ENCODE measurements at regions not wholly inside any gene's neighbourhood (a gene's known extent, or its start where the extent isn't known, plus 50 kb on each side); places are given as distances from the start of the nearest gene placed in this dataset.

DNA sequence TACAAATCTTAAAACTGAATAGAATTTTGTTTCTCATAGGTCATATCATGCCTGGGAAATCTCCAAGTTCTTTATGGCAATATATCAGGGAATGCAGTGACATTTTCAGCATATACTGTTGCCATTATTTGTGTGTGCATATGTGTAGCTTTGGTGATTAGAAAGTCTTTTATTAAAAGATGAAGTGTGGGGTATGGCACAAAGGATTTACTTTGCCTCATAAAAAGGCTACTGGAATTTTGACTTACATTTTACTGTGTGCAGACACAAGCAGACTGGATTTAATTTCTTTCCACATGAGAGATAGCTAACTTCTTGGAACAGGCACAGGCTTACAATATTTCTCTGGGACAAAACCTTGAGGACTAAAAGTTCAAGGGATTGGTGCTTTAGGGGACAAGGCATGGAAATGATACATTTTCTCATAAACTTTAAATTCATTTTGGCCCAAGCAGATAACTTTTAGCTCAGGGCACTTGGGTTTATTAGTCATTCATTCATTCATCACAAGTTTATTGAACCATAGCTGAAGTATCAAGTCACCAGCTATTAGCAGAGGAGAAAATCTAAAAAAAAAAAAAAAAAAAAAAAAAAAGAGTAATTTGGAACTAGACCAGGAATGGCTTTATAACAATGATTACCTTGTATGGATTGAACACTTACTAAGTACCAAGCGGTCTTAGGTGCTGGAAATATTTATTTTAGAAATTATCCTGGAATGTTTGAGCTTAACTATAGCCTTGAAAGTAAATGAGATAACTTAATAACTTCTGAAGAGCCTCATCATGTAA lies 191.5 kb downstream of the SLIT2 start:
- no peak overlapping the region for H4K5ac ChIP-seq (ENCODE audit: insufficient read length, low read depth, low read length)
- no peaks in the 10 kb centered on the region for H3K4me1 ChIP-seq (ENCODE audit: insufficient read depth, low read length)
- TF ChIP-seq, protein P1, sequence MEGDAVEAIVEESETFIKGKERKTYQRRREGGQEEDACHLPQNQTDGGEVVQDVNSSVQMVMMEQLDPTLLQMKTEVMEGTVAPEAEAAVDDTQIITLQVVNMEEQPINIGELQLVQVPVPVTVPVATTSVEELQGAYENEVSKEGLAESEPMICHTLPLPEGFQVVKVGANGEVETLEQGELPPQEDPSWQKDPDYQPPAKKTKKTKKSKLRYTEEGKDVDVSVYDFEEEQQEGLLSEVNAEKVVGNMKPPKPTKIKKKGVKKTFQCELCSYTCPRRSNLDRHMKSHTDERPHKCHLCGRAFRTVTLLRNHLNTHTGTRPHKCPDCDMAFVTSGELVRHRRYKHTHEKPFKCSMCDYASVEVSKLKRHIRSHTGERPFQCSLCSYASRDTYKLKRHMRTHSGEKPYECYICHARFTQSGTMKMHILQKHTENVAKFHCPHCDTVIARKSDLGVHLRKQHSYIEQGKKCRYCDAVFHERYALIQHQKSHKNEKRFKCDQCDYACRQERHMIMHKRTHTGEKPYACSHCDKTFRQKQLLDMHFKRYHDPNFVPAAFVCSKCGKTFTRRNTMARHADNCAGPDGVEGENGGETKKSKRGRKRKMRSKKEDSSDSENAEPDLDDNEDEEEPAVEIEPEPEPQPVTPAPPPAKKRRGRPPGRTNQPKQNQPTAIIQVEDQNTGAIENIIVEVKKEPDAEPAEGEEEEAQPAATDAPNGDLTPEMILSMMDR (conservative IDR thresholded peaks at IDR 0.05): no peak
- H4K91ac ChIP-seq (ENCODE audit: insufficient read length, low read depth, low read length): no peak overlapping the region
- no peak overlapping the region for H2BK120ac ChIP-seq (ENCODE audit: low read depth, low read length, poor library complexity, severe bottlenecking)
- H4K20me1 ChIP-seq (ENCODE audit: control insufficient read depth, insufficient read depth, insufficient read length): no peaks in the 10 kb centered on the region
- no peak overlapping the region for H3K23ac ChIP-seq (ENCODE audit: insufficient read length, low read depth, low read length)
- no peak for DNase-seq
- Mint-ChIP-seq H3K27me3 (ENCODE audit: low read depth) (no peaks in the 10 kb centered on the region), H3K9me3 (no peaks in the 10 kb centered on the region), H3K4me1 (no peaks in the 10 kb centered on the region), H3K36me3 (ENCODE audit: insufficient read depth in 1 of 3, low read depth in 3 of 3) (no peaks in the 10 kb centered on the region), H3K4me3 (no peak overlapping the region), H3K27ac (no peak overlapping the region)
- H3K27ac ChIP-seq (ENCODE audit: insufficient read length, low read depth, low read length): no peak overlapping the region
- no peak overlapping the region for H3T11ph ChIP-seq (ENCODE audit: low read length)
- H2BK5ac ChIP-seq (ENCODE audit: insufficient read length, low read length): no peak overlapping the region
- H3K9ac ChIP-seq (ENCODE audit: extremely low read depth, insufficient read length, low read length): no peak overlapping the region
- no peak overlapping the region for H2AK5ac ChIP-seq (ENCODE audit: insufficient read length, low read length)
- no peak overlapping the region for H3K56ac ChIP-seq (ENCODE audit: insufficient read length, low read depth, low read length)
- no CpG with 5 or more reads among the region's 1 CpG for WGBS (ENCODE audit: extremely low coverage, insufficient read length, low lambda C conversion rate)
- no peaks in the 10 kb centered on the region for H3K79me1 ChIP-seq (ENCODE audit: insufficient read depth, low read depth, low read length, poor library complexity, severe bottlenecking)
- H3K4me2 ChIP-seq (ENCODE audit: insufficient read depth, insufficient read length, low read length): no peak overlapping the region
- H4K8ac ChIP-seq (replicated peaks; ENCODE audit: insufficient read length, low read depth, low read length): no peak overlapping the region
- no peak overlapping the region for H3K18ac ChIP-seq (ENCODE audit: insufficient read length, low read depth, low read length)
- H2BK12ac ChIP-seq (ENCODE audit: insufficient read length, low read depth, low read length): no peak overlapping the region
- no peaks in the 10 kb centered on the region for H3K9me3 ChIP-seq (ENCODE audit: control insufficient read depth, low read depth, low read length)
- no peak overlapping the region for H2BK20ac ChIP-seq (ENCODE audit: low read depth, low read length, poor library complexity, severe bottlenecking)
- no peaks in the 10 kb centered on the region for H3K27me3 ChIP-seq (ENCODE audit: insufficient read depth, low read length)
- no peaks in the 10 kb centered on the region for H3K79me2 ChIP-seq (ENCODE audit: insufficient read depth, low read length)
- no peak overlapping the region for H2BK15ac ChIP-seq (ENCODE audit: low read depth, low read length)
- H3K4ac ChIP-seq (ENCODE audit: low read depth, low read length): no peak overlapping the region
- no peaks in the 10 kb centered on the region for H3K23me2 ChIP-seq (ENCODE audit: insufficient read length, low read depth, low read length, poor library complexity, severe bottlenecking)
- H3K14ac ChIP-seq (ENCODE audit: insufficient read depth, low read length): no peak overlapping the region
- no peak overlapping the region for H2AFZ ChIP-seq (ENCODE audit: low read length)
